Upper lobe of left lung (tissue), 6 donors: ENCODE measurements at regions not wholly inside any gene's neighbourhood (a gene's known extent, or its start where the extent isn't known, plus 50 kb on each side); places are given as distances from the start of the nearest gene placed in this dataset.

Experiments
- ATAC-seq, 2 donors: fragments of 200-7000 bp; cut with Tn5 transposase; one replicate each; pipeline ENCODE4 v1.9.1; 2022; ENCODE audit warnings: mild to moderate bottlenecking in 2 of 2, moderate library complexity in 2 of 2; ENCODE audit not compliant: low FRiP score in 2 of 2
- DNase-seq, 2 donors: peaks; one replicate each; pipeline ENCODE4 v3.0.0-alpha.2; 2019 to 2020
- H3K27ac ChIP-seq, 4 donors: fragments of 200-600 bp; sonication (generic); one replicate each; pipeline ENCODE4 v1.5.1; 2016 to 2019
- H3K27me3 ChIP-seq, 4 donors: fragments of 200-600 bp; sonication (generic); one replicate each; pipeline ENCODE4 v1.5.1; 2017 to 2019
- H3K36me3 ChIP-seq, 4 donors: fragments of 200-600 bp; sonication (generic); one replicate each; pipeline ENCODE4 v1.5.1; 2016 to 2019
- H3K4me1 ChIP-seq, 4 donors: fragments of 200-600 bp; sonication (generic); one replicate each; pipeline ENCODE4 v1.5.1; 2018 to 2019
- H3K4me3 ChIP-seq, 4 donors: fragments of 200-600 bp; sonication (generic); one replicate each; pipeline ENCODE4 v1.5.1; 2017 to 2019; ENCODE audit warnings: mild to moderate bottlenecking in 2 of 4, moderate library complexity in 1 of 4
- H3K9me3 ChIP-seq, 4 donors: fragments of 200-600 bp; sonication (generic); one replicate each; pipeline ENCODE4 v1.5.1; 2018 to 2019
- EP300 ChIP-seq, 4 donors: sonication (generic); formaldehyde crosslinking; IDR thresholded peaks; one replicate each; pipeline ENCODE4 v1.5.1; 2017; ENCODE audit warnings: antibody characterized with exemption in 4 of 4, control low read depth in 2 of 4
- POLR2A ChIP-seq, 4 donors: fragments of 450-650 bp; IDR thresholded peaks; one replicate each; pipeline ENCODE4 v1.5.1; 2016 to 2017; ENCODE audit warnings: antibody characterized with exemption in 4 of 4, mild to moderate bottlenecking in 2 of 4
- POLR2AphosphoS5 ChIP-seq, 2 donors: sonication (generic); formaldehyde crosslinking; IDR thresholded peaks; one replicate each; pipeline ENCODE4 v1.5.1; 2017; ENCODE audit warnings: antibody characterized with exemption in 2 of 2
- WGBS, 2 donors: methylation state at CpG; one replicate each; pipeline ENCODE4 v1.1.5; 2017 to 2018; 5-methylcytosine and 5-hydroxymethylcytosine counted together
- TF ChIP-seq, protein P1 (sequence below), 6 experiments: fragments of 450-650 bp in 4 of 6; fragments of 200-600 bp in 2 of 6; sonication (generic) in 2 of 6; IDR thresholded peaks; one replicate each; pipeline ENCODE4 v1.5.1; 2016 to 2019; ENCODE audit warnings: antibody characterized with exemption in 6 of 6
- donor health status: DM: no; HTN: no; CAD: no; lungs with moderate emphysema.
- donor health status: DM: no; HTN: yes; CAD: no; lungs with severe emphysema.

DNA sequence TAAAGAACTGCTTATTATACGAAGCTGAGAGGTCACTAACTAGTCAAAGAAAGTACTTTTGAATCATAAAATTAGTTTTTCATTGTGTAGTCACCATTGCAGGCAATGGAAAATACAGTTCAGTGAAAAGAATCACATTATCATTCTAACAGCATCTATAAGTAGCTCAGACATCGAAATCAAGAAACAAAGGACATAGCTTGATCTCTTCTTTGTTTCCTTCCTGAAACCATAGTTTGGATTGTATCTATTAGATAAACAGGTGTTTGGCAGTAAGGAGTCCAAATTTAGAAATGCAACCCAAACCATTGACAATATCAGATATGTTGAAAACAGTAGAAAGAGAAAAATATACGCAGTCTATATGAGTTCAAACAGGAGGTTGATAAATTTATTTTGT lies 697.3 kb downstream of the TFAP2A start:
- Histone ChIP-seq H3K4me3 (no peak overlapping the region), H3K27me3 (no peaks in the 10 kb centered on the region), H3K36me3 (no peaks in the 10 kb centered on the region), H3K9me3 (no peaks in the 10 kb centered on the region), H3K4me1 (no peaks in the 10 kb centered on the region), H3K27ac (no peak overlapping the region)
- ATAC-seq = no peak
- DNase-seq = no peak
- TF ChIP-seq EP300 (IDR thresholded peaks at IDR 0.05) (no peak), POLR2A (IDR thresholded peaks at IDR 0.05) (no peak), POLR2AphosphoS5 (IDR thresholded peaks at IDR 0.05) (no peak)
- TF ChIP-seq, protein P1, sequence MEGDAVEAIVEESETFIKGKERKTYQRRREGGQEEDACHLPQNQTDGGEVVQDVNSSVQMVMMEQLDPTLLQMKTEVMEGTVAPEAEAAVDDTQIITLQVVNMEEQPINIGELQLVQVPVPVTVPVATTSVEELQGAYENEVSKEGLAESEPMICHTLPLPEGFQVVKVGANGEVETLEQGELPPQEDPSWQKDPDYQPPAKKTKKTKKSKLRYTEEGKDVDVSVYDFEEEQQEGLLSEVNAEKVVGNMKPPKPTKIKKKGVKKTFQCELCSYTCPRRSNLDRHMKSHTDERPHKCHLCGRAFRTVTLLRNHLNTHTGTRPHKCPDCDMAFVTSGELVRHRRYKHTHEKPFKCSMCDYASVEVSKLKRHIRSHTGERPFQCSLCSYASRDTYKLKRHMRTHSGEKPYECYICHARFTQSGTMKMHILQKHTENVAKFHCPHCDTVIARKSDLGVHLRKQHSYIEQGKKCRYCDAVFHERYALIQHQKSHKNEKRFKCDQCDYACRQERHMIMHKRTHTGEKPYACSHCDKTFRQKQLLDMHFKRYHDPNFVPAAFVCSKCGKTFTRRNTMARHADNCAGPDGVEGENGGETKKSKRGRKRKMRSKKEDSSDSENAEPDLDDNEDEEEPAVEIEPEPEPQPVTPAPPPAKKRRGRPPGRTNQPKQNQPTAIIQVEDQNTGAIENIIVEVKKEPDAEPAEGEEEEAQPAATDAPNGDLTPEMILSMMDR (IDR thresholded peaks at IDR 0.05) = no peak
- 56 to 61% methylated on average over 3 of the region's 3 CpGs for WGBS, 2 donors

DNA sequence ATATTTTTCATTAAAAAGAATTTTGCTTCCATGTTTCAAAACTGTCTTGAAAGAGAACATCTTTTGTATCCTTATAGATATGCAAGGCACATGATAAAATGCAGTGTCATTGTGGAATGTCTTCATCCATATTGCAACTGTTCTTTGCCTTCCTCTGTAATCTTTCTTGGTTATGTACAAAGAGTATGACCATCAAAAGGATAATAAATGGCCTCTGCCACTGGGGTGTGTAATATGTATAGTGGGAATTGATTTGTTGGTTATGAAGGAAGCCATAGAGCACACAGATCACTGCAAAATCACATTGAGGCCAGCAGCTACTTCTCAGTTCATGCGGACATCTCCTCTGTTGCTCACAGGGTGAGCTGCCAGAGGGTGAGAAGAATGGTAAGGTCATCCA lies 703.5 kb downstream of the TFAP2A start:
- H3K27ac ChIP-seq = no peak overlapping the region
- no peaks in the 10 kb centered on the region for H3K36me3 ChIP-seq
- no peak for DNase-seq

DNA sequence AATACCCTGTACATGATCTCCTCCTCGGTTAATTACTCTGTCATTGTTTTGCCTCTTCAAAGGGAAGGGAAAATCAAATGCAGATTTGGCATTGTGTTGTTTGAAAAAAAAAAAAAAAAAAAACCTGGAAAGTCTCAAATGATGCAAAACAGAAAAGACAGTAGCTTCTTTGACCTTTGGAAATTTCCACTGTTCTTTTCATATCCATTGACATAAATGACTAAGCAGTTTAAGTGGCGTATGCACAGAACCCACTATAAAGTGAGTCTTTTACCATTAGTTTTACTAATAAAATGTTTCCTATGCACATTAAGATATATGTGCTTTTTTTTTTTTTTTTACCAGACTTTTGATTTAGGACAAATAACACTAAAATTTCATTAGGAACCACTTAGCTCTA lies 704.3 kb downstream of the TFAP2A start:
- H3K4me3 ChIP-seq = no peak overlapping the region
- H3K27ac ChIP-seq = no peak overlapping the region
- TF ChIP-seq POLR2AphosphoS5 (IDR thresholded peaks at IDR 0.05) (no peak), EP300 (IDR thresholded peaks at IDR 0.05) (no peak), POLR2A (IDR thresholded peaks at IDR 0.05) (no peak)
- TF ChIP-seq, protein P1 (IDR thresholded peaks at IDR 0.05) = no peak
- H3K9me3 ChIP-seq = no peaks in the 10 kb centered on the region
- no peaks in the 10 kb centered on the region for H3K27me3 ChIP-seq
- ATAC-seq = no peak
- no peaks in the 10 kb centered on the region for H3K36me3 ChIP-seq
- no peak for DNase-seq
- WGBS, 2 donors = 66 to 79% methylated on average over 2 of the region's 2 CpGs
- no peaks in the 10 kb centered on the region for H3K4me1 ChIP-seq

More for the DNA sequence above, 703.5 kb downstream of the TFAP2A start:
- 61 to 79% methylated on average over 1 of the region's 1 CpG for WGBS, 2 donors
- TF ChIP-seq POLR2AphosphoS5 (IDR thresholded peaks at IDR 0.05) (no peak), EP300 (IDR thresholded peaks at IDR 0.05) (no peak), POLR2A (IDR thresholded peaks at IDR 0.05) (no peak)
- TF ChIP-seq, protein P1 (IDR thresholded peaks at IDR 0.05) = no peak
- no peaks in the 10 kb centered on the region for H3K4me1 ChIP-seq
- no peak overlapping the region for H3K4me3 ChIP-seq
- H3K27me3 ChIP-seq = no peaks in the 10 kb centered on the region
- no peaks in the 10 kb centered on the region for H3K9me3 ChIP-seq
- no peak for ATAC-seq

DNA sequence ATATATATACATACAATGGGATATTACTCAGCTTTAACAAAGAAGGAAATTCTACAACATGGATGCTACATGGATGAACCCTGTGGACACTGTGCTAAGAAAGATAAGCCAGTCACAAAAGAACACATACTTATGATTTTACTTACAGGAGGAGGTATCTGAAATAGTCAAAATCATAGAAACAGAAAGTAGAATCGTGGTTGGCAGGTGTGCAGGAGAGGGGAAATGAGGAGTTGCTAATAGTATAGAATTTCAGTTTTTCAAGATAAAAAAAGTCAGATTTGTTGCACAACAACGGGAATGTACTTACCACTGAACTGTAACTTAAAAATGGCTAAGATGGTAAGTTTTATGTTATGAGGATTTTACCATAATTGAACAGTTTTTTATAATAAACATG lies 706.3 kb downstream of the TFAP2A start:
- WGBS, 2 donors = 59 to 70% methylated on average over 2 of the region's 2 CpGs
- TF ChIP-seq POLR2A (IDR thresholded peaks at IDR 0.05) (no peak), EP300 (IDR thresholded peaks at IDR 0.05) (no peak), POLR2AphosphoS5 (IDR thresholded peaks at IDR 0.05) (no peak)
- TF ChIP-seq, protein P1 (IDR thresholded peaks at IDR 0.05) = no peak
- H3K36me3 ChIP-seq = no peaks in the 10 kb centered on the region
- H3K27me3 ChIP-seq = no peaks in the 10 kb centered on the region
- no peaks in the 10 kb centered on the region for H3K9me3 ChIP-seq
- H3K27ac ChIP-seq = no peak overlapping the region
- H3K4me1 ChIP-seq = no peaks in the 10 kb centered on the region
- no peak overlapping the region for H3K4me3 ChIP-seq
- DNase-seq (no peak), ATAC-seq (no peak)

DNA sequence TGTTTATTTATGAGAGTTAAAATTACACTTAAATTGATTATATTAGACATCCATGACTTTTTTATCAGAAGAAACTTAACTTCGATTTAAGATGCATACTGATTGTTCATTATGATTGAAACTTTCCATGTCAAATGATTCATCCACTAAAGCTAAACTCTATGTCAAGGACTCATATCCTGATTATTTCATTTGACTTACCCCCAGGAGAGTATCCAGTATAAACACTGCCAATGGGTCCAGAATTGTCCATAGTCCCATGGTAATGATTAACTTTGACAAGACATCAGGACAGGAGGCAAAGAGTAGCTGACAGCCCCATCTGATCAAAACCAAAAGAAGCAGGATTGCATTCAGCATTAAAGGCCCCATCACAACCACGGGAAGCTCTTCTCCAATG lies 709.9 kb downstream of the TFAP2A start:
- H3K4me3 ChIP-seq = no peak overlapping the region
- no peaks in the 10 kb centered on the region for H3K36me3 ChIP-seq
- ATAC-seq (no peak), DNase-seq (no peak)
- H3K27me3 ChIP-seq = no peaks in the 10 kb centered on the region
- 77 to 78% methylated on average over 2 of the region's 2 CpGs for WGBS, 2 donors
- no peaks in the 10 kb centered on the region for H3K4me1 ChIP-seq
- H3K9me3 ChIP-seq = no peaks in the 10 kb centered on the region
- no peak for TF ChIP-seq POLR2A (IDR thresholded peaks at IDR 0.05)
- TF ChIP-seq EP300 (IDR thresholded peaks at IDR 0.05) = no peak
- TF ChIP-seq POLR2AphosphoS5 (IDR thresholded peaks at IDR 0.05) = no peak
- TF ChIP-seq, protein P1 (IDR thresholded peaks at IDR 0.05) = no peak
- no peak overlapping the region for H3K27ac ChIP-seq
